K562 (cell line): ENCODE measurements at regions not wholly inside any gene's neighbourhood (a gene's known extent, or its start where the extent isn't known, plus 50 kb on each side); places are given as distances from the start of the nearest gene placed in this dataset.

Source experiments
- ATAC-seq: fragments of 200-7000 bp; cut with Tn5 transposase; 3 replicates; pipeline ENCODE4 v1.9.1; 2020; ENCODE audit warnings: moderate library complexity
- BruUV-seq: library from RNA; stranded (reverse); fragments of 400-500 nt; replicated peaks from 2 replicates; lab custom pipeline; 2021; lab: Mats Ljungman, UMichigan
- CTCF ChIA-PET: fragments of 300-600 bp; formaldehyde crosslinking; extraction: SDS; loops from one replicate; lab custom pipeline; 2021; ENCODE audit warnings: low intra/inter-chr PET ratio; lab: Yijun Ruan, JAX
- POLR2A ChIA-PET: fragments of 300-600, 350-650 bp; sonication (Branson Sonifier 250); formaldehyde crosslinking; extraction: SDS; loops from one replicate; lab custom pipeline; 2021; ENCODE audit warnings: antibody characterized with exemption, inconsistent platforms; lab: Yijun Ruan, JAX
- DNase-seq, 4 experiments: peaks; one replicate each; pipeline versions ENCODE4 v3.0.0 to v3.0.0-alpha.2; 2011 to 2018; ENCODE audit warnings: low spot score in 3 of 4, mixed read lengths in 3 of 4; ENCODE audit errors: extremely low read depth in 1 of 4
- FAIRE-seq: peaks from 2 replicates; lab custom pipeline; 2011; peaks lifted over from hg19 to GRCh38; lab: Jason Lieb, UNC
- H2AFZ ChIP-seq: 2 replicates; pipeline ENCODE4 v1.6.0; 2011; ENCODE audit warnings: low read depth, low read length, control low read depth, inconsistent platforms
- H3K27ac ChIP-seq: fragments of 200-600 bp; 3 replicates; pipeline ENCODE4 v1.8.0; 2011; ENCODE audit warnings: low read depth, mild to moderate bottlenecking, control low read depth, inconsistent platforms, low read length, moderate library complexity, mixed read lengths; ENCODE audit errors: extremely low read depth
- H3K27me3 ChIP-seq, 2 experiments: fragments of 300-600 bp in 1 of 2; 2 replicates in 1 of 2; 3 replicates in 1 of 2; pipeline versions ENCODE4 v1.6.0 to v1.8.0; 2011; ENCODE audit warnings: inconsistent platforms in 2 of 2, low read length in 2 of 2, mild to moderate bottlenecking in 1 of 2, mixed read lengths in 1 of 2, moderate library complexity in 1 of 2; ENCODE audit not compliant: control insufficient read depth in 2 of 2, insufficient read depth in 2 of 2
- H3K36me3 ChIP-seq: fragments of 300-600 bp; 3 replicates; pipeline ENCODE4 v1.8.0; 2011; ENCODE audit warnings: mild to moderate bottlenecking, low read length, inconsistent platforms; ENCODE audit not compliant: control insufficient read depth, insufficient read depth
- H3K4me1 ChIP-seq, 2 experiments: fragments of 200-600 bp in 1 of 2; replicated peaks in 1 of 2; 2 replicates in 1 of 2; 3 replicates in 1 of 2; pipeline versions ENCODE4 v1.5.1 to v1.8.0; 2011; ENCODE audit warnings: inconsistent platforms in 2 of 2, low read length in 2 of 2, mild to moderate bottlenecking in 1 of 2, mixed read lengths in 1 of 2, moderate library complexity in 1 of 2; ENCODE audit not compliant: control insufficient read depth in 2 of 2, insufficient read depth in 2 of 2
- H3K4me2 ChIP-seq: 2 replicates; pipeline ENCODE4 v1.6.1; 2011; ENCODE audit warnings: low read length, control low read depth, inconsistent platforms, mixed read lengths; ENCODE audit not compliant: insufficient read depth
- H3K4me3 ChIP-seq: fragments of 200-600 bp; sonication (generic), shearing (Covaris generic); 2 replicates; pipeline ENCODE4 v1.5.1; 2016; ENCODE audit warnings: control low read depth, inconsistent platforms
- H3K79me2 ChIP-seq: fragments of 200-600 bp; 3 replicates; pipeline ENCODE4 v1.8.0; 2011; ENCODE audit warnings: low read length, inconsistent platforms; ENCODE audit not compliant: control insufficient read depth, insufficient read depth
- H3K9ac ChIP-seq, 2 experiments: 2 replicates each; pipeline versions ENCODE4 v1.6.0 to v1.6.1; 2011; ENCODE audit warnings: low read depth in 2 of 2, low read length in 2 of 2, control low read depth in 1 of 2, inconsistent platforms in 1 of 2, mild to moderate bottlenecking in 1 of 2, mixed read lengths in 1 of 2; ENCODE audit not compliant: insufficient read depth in 1 of 2
- H3K9me1 ChIP-seq: one replicate; pipeline ENCODE4 v1.6.0; 2011; ENCODE audit warnings: inconsistent platforms, mild to moderate bottlenecking, low read length, moderate library complexity; ENCODE audit not compliant: control insufficient read depth, insufficient read depth
- H3K9me3 ChIP-seq: replicated peaks from 2 replicates; pipeline ENCODE4 v1.5.1; 2011; ENCODE audit warnings: low read depth, low read length, inconsistent platforms; ENCODE audit not compliant: control insufficient read depth, insufficient read depth
- H4K20me1 ChIP-seq: replicated peaks from 2 replicates; pipeline ENCODE4 v1.6.1; 2011; ENCODE audit warnings: low read length, inconsistent platforms, mixed read lengths; ENCODE audit not compliant: control insufficient read depth, insufficient read depth
- CLOCK ChIP-seq: fragments of 250-450 bp; sonication (Bioruptor Pico); IDR thresholded peaks from 2 replicates; pipeline ENCODE4 v1.4.0; 2020; ENCODE audit warnings: mild to moderate bottlenecking, moderate library complexity, borderline replicate concordance
- GABPB2 ChIP-seq: fragments of 250-450 bp; sonication (Bioruptor Pico); conservative IDR thresholded peaks from 2 replicates; pipeline ENCODE4 v1.5.1; 2021; ENCODE audit warnings: mild to moderate bottlenecking
- MBD1 ChIP-seq: fragments of 250-450 bp; sonication (Bioruptor Pico); IDR thresholded peaks from 2 replicates; pipeline ENCODE4 v1.8.0; 2022; ENCODE audit warnings: inconsistent platforms
- REST ChIP-seq, 2 experiments: fragments of 450-650 bp; formaldehyde crosslinking in 1 of 2; IDR thresholded peaks; 2 replicates each; pipeline versions ENCODE4 v1.4.0 to v1.6.1; 2014 to 2020; ENCODE audit warnings: mild to moderate bottlenecking in 2 of 2, borderline replicate concordance in 1 of 2, low read depth in 1 of 2
- RFX7 ChIP-seq: fragments of 250-450 bp; sonication (Bioruptor Pico); IDR thresholded peaks from 2 replicates; pipeline ENCODE4 v1.5.1; 2021; ENCODE audit warnings: mild to moderate bottlenecking
- SIN3A ChIP-seq, 2 experiments: fragments of 150-350 bp in 1 of 2; IDR thresholded peaks; 2 replicates each; pipeline ENCODE4 v1.6.1; 2011 to 2016; ENCODE audit warnings: borderline replicate concordance in 2 of 2, low read depth in 2 of 2, low read length in 2 of 2, mild to moderate bottlenecking in 2 of 2, moderate library complexity in 2 of 2; ENCODE audit not compliant: control insufficient read depth in 1 of 2
- SMAD4 ChIP-seq: fragments of 250-450 bp; sonication (Bioruptor Pico); conservative IDR thresholded peaks from 2 replicates; pipeline ENCODE4 v1.8.0; 2021; ENCODE audit warnings: inconsistent platforms, mild to moderate bottlenecking, moderate library complexity
- TCF7 ChIP-seq: sonication (generic); IDR thresholded peaks from 2 replicates; pipeline ENCODE4 v1.6.1; 2016; ENCODE audit warnings: antibody characterized with exemption, borderline replicate concordance
- WGBS: fragments of 100-300 bp; shearing (Covaris generic); methylation state at CpG from one replicate; pipeline ENCODE4 v1.1.6; 2016; ENCODE audit warnings: low coverage, mixed read lengths; ENCODE audit not compliant: insufficient coverage; ENCODE audit errors: missing lambda C conversion rate; 5-methylcytosine and 5-hydroxymethylcytosine counted together
- in situ Hi-C: fragments of 300-500 bp; cut with MboI; formaldehyde crosslinking; loops from 4 replicates; pipeline ENCODE4 v1.15.0; 2018; ENCODE audit warnings: inconsistent platforms, mixed read lengths
- intact Hi-C: fragments of 100-400 bp; cut with micrococcal nuclease; formaldehyde crosslinking; loops from 2 replicates; pipeline ENCODE4 v1.14.2; 2022

GRCh38 chr1:177424744-177425143 lies 254.0 kb downstream of the BRINP2 start (continued):
- TF ChIP-seq REST (IDR thresholded peaks at IDR 0.05; ENCODE audit: borderline replicate concordance) (no peak), REST (CRISPR knock-in tag; IDR thresholded peaks at IDR 0.05; ENCODE audit: low read depth) (no peak)
- TF ChIP-seq, all 486 proteins: peak for 0

- POLR2A ChIA-PET = no interaction called here
- BruUV-seq = no TSS peak
- no peaks in the 10 kb centered on the region for H3K9me1 ChIP-seq
- CTCF ChIA-PET = no interaction called here
- no peaks in the 10 kb centered on the region for H3K36me3 ChIP-seq
- no peaks in the 10 kb centered on the region for H3K4me1 ChIP-seq
- H3K27ac ChIP-seq = no peak overlapping the region
- no peaks in the 10 kb centered on the region; the same call in none of the 2 replicates for H3K9me3 ChIP-seq
- 0% methylated on average over 2 of the region's 2 CpGs for WGBS
- DNase-seq (no peak), FAIRE-seq (no peak), ATAC-seq (no peak)
- H3K9ac ChIP-seq = no peak overlapping the region
- no peaks in the 10 kb centered on the region for H4K20me1 ChIP-seq
- intact Hi-C loops = no loop called here
- no peaks in the 10 kb centered on the region for H3K27me3 ChIP-seq
- no peaks in the 10 kb centered on the region for H3K79me2 ChIP-seq
- in situ Hi-C loops = no loop called here
- no peak overlapping the region for H3K4me3 ChIP-seq
- no peak overlapping the region for H2AFZ ChIP-seq
- H3K4me2 ChIP-seq = no peak overlapping the region
- no peak for TF ChIP-seq SMAD4
- TF ChIP-seq TCF7 = no peak
- TF ChIP-seq RFX7 = no peak
- no peak for TF ChIP-seq MBD1 (CRISPR knock-in tag)
- TF ChIP-seq GABPB2 = no peak
- TF ChIP-seq SIN3A (IDR thresholded peaks at IDR 0.05; ENCODE audit: borderline replicate concordance in 2 of 2, control insufficient read depth in 1 of 2, low read depth in 2 of 2, low read length in 2 of 2) = no peak
- TF ChIP-seq CLOCK = no peak
Observed at GRCh38 chr1:177423090-177423489, 252.3 kb downstream of the BRINP2 start.
